HG02588 (cell line): ENCODE measurements at regions not wholly inside any gene's neighbourhood (a gene's known extent, or its start where the extent isn't known, plus 50 kb on each side); places are given as distances from the start of the nearest gene placed in this dataset.

Source experiments
- ATAC-seq: cut with Tn5 transposase; IDR thresholded peaks from one replicate; pipeline ENCODE4 v1.9.1; 2021; ENCODE audit warnings: mild to moderate bottlenecking, moderate library complexity; ENCODE audit not compliant: unreplicated experiment

GRCh38 chr3:194986208-194987043, 284.5 kb downstream of the XXYLT1 start:
- ATAC-seq = no peak

GRCh38 chr3:194987571-194988494, 283.1 kb downstream of the XXYLT1 start:
- no peak for ATAC-seq

GRCh38 chr3:194988495-194989165, 282.3 kb downstream of the XXYLT1 start:
- ATAC-seq = no peak

DNA sequence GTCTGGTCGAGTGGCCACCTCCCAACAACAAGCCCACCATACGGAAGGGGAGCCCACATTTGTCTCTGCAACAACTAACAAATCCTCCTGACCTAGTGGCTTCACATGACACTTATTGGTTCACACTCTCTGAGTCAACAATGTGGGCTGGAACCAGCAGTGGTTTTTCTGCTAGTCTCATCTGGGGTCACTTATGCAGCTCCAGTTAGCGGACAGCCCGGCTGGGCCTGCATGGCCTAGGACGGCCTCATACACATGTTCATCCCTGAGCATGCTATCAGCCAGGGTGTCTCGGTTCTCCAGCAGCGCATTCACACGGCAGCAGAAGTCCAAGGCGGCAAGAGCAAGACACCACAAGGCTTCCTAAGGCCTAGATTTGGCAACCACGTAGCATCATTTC, 281.7 kb downstream of the XXYLT1 start:
- ATAC-seq = no peak

GRCh38 chr3:194990454-194991337, 280.3 kb downstream of the XXYLT1 start:
- ATAC-seq = no peak

GRCh38 chr3:194991338-194991654, 279.7 kb downstream of the XXYLT1 start:
- ATAC-seq = no peak

DNA sequence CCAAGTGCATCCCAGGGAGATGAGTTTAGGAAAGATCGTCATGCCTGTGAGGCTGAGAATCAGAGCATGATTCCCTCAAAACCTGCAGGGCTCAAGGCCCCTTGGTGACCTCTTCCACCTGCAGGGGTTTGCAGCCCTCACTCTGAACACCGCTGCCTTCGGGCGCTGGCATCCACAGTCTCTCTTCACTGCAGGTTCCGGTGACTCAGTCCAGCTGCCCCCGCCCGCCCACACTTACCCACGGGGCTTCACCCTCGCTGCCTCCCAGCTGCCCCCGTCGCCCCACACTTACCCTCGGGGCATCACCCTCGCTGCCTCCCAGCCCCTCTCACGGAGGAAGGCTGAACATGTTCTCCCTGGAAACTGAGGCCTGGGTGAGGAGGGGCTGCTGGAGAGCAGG, 277.1 kb downstream of the XXYLT1 start:
- no peak for ATAC-seq

DNA sequence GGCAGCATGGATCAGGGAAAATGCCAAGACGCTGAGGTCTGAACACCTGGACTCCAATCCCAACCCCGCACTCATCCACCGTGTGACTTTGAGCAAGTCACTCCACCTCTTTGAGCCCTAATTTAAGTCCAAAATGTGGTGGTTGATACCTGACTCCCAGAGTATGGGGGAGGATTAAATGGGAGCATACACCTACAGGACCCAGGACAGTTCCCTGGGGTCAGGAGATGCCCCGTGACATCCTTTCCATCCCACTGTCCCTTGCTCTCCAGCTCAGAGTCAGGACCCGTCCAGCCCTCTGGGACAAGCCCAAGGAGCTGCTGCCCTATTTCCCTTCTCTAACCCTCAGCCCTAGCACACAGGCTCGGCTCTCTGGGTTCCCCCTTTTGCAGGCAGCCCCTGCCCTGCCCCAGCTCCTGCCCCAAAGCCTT, 276.4 kb downstream of the XXYLT1 start:
- no peak for ATAC-seq

GRCh38 chr3:194995334-194995733, 275.6 kb downstream of the XXYLT1 start:
- no peak for ATAC-seq

DNA sequence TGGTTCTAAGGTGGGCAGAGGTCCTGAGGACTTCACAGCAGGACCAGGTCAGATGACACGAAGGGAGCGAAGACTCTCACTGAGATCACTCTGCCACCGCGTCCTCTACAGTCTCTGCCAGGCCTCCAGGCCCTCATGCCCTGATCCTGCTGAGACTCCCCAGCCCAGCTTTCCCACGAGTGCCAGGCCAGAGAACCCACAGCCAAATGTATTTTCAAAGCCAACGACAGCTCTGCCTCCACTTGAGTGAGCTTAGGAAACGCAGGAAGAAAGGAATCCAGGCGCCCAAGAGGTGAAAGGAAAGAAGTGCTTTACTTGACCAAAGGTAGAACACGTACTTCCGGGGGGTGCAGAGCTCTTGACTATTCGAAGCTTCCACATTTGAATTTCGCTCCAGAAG, 275.0 kb downstream of the XXYLT1 start:
- no peak for ATAC-seq

DNA sequence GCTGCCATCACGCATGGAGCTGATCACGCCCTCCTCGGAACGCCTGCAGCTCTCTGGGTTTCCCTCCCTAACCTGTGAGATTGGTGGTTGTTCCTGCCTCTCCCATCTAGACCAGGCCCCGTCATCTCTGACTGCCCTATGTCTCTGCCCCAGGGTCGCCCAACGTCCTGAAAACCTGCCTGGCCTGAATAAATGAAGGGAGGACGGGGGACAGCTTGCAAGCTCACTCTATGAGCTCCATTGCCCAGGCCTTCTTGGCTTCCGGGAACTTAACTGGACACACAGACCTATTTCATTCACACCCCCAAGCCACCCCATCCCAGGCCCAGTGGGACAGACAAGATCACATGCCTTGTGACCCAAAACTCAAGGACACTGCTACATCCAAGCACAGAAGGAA, 274.2 kb downstream of the XXYLT1 start:
- no peak for ATAC-seq

GRCh38 chr3:194998417-194998816, 272.5 kb downstream of the XXYLT1 start:
- ATAC-seq = no peak

DNA sequence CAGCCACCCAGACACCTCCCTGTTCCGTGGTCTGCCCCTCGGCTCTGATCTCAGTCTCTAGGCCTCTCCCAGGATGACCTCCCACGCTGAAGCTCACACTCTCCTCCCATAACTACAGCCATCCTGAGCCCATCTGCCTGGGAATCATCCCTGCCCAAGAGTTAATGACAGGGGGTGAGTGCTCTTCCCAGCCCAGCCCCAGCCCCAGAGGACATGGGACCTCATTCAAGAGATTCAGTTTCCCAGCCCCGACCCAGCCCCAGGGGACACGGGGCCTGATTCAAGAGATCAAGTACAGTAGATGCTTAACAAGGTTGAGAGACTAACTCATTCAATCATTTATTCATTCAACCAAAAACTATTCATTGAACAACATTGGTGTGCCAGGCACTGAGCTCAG, 272.0 kb downstream of the XXYLT1 start:
- no peak for ATAC-seq

DNA sequence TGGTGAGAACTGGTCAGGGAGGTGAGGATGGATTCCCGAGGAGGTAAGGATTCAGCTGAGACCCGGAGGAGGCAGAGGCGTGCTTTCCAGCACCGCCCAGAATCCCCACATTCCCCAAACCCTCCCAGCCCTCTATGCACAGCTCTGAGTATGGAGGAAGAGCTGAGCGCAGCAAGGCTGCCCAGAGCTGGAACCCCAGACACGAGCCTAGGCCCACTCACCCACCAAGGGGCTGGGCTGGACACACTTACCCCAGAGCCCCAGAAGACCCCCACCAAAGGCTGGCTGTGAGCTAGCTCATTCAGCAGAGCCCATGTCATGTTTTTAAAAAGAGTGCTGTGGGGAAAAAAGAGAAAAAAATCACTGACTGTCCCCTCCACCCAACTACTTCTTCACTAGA, 271.5 kb downstream of the XXYLT1 start:
- no peak for ATAC-seq

DNA sequence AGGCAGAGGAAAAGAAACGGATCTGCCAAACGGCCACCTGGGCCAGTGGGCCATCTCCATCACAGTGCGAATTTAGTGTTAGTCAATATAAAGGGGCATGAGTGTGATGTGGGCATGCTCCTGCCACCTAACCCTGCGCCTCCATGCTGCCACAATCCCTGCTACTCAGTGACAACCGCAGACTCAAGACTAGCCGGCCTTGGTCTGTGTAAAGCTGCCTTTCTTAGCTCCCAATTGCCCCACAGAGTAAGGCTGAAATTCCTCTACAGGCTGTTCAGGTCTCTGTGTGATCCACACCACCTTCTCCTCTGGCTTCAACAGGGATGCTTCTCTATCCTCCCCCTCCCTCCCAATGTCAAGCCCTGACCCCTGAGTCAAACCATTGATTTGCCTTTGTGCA, 269.7 kb downstream of the XXYLT1 start:
- no peak for ATAC-seq

DNA sequence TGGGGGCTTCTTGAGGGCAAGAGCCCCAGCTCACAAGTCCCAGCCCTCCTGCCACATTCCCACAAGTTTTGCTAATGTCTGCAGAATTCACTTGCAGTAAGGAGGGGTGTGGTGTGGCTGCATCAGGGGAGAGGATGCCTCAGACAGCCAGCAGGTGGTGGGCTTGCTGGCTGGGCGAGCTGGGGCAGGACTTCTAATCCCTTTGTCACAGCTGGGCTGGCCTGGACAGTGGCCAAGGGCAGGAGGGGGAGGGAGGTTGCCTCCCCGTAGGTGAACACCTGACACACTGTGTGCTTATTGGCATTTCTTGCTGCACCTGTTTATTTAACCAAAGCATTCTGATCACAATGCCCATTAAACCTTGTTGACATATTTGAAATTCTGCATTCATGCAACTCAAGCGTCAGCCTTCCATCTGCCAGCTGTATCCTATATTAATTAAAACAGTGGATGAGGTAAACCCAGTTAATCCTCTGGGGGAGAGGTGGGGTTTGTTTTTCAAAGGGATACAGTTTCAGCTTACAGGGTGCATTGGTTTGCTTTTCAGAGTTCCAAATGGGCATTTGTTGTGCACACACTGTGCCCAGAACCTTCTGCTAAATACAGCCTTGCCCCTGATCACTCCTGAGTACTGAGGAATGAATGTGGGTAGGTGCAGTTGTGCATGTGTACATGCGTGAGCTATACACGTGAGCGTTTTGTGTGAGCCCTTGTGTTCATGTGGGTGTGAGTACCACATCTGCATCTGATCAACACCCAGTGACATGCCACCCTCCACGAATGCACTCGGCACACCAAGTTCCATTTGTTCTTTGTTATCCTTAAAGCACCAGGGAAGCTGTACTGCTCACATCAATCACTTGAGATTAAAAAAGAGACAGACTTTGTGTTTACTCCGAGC, 268.7 kb downstream of the XXYLT1 start:
- no peak for ATAC-seq

GRCh38 chr3:195003006-195003892, 267.7 kb downstream of the XXYLT1 start:
- ATAC-seq = no peak

- no peak for ATAC-seq
Measured at GRCh38 chr3:195003893-195004289, 267.1 kb downstream of the XXYLT1 start.
